Astrocyte (in vitro differentiated cells and primary cell): ENCODE measurements at regions not wholly inside any gene's neighbourhood (a gene's known extent, or its start where the extent isn't known, plus 50 kb on each side); places are given as distances from the start of the nearest gene placed in this dataset.

ENCODE experiments used
- EZH2 ChIP-seq: IDR thresholded peaks from 2 replicates; pipeline ENCODE4 v1.6.1; 2012; ENCODE audit warnings: mild to moderate bottlenecking, low read length, inconsistent platforms; ENCODE audit not compliant: insufficient read depth
- TF ChIP-seq, protein P1 (sequence below): IDR thresholded peaks from 2 replicates; pipeline ENCODE4 v1.5.1; 2011; ENCODE audit warnings: low read depth, mild to moderate bottlenecking, inconsistent platforms, low read length, moderate library complexity; ENCODE audit not compliant: insufficient read depth

- TF ChIP-seq, protein P1, sequence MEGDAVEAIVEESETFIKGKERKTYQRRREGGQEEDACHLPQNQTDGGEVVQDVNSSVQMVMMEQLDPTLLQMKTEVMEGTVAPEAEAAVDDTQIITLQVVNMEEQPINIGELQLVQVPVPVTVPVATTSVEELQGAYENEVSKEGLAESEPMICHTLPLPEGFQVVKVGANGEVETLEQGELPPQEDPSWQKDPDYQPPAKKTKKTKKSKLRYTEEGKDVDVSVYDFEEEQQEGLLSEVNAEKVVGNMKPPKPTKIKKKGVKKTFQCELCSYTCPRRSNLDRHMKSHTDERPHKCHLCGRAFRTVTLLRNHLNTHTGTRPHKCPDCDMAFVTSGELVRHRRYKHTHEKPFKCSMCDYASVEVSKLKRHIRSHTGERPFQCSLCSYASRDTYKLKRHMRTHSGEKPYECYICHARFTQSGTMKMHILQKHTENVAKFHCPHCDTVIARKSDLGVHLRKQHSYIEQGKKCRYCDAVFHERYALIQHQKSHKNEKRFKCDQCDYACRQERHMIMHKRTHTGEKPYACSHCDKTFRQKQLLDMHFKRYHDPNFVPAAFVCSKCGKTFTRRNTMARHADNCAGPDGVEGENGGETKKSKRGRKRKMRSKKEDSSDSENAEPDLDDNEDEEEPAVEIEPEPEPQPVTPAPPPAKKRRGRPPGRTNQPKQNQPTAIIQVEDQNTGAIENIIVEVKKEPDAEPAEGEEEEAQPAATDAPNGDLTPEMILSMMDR = no peak
- TF ChIP-seq EZH2 = no peak
Observed at GRCh38 chr16:51313198-51313597, 162.1 kb upstream of the SALL1 start.
